Cardiac septum (tissue), 1 donor: ENCODE measurements at regions not wholly inside any gene's neighbourhood (a gene's known extent, or its start where the extent isn't known, plus 50 kb on each side); places are given as distances from the start of the nearest gene placed in this dataset.

Source experiments
- DNase-seq: peaks from one replicate; pipeline ENCODE4 v3.0.0-alpha.2; 2020; ENCODE audit warnings: low spot score
- intact Hi-C: fragments of 100-400 bp; cut with DNase I; formaldehyde crosslinking; loops from one replicate; pipeline ENCODE4 v1.14.0; 2022
- donor health status: DM: no; HTN: no; CAD: no.

GRCh38 chr4:96833831-96834230 lies 993.9 kb downstream of the PDHA2 start:
- intact Hi-C loops, result no loop called here
- no peak for DNase-seq

GRCh38 chr4:96835991-96836390 lies 996.1 kb downstream of the PDHA2 start:
- DNase-seq, result no peak

GRCh38 chr4:96839441-96839840 lies 999.5 kb downstream of the PDHA2 start:
- DNase-seq, result no peak
- intact Hi-C loops, result no loop called here

More at GRCh38 chr4:96835991-96836390, 996.1 kb downstream of the PDHA2 start:
- intact Hi-C loops, result no loop called here

- intact Hi-C loops, result no loop called here
- DNase-seq, result no peak
These were observed 1001.9 kb downstream of the PDHA2 start for GRCh38 chr4:96841801-96842200.

GRCh38 chr4:96844858-96845490 lies 1005.1 kb downstream of the PDHA2 start:
- intact Hi-C loops, result no loop called here
- no peak for DNase-seq

- no peak for DNase-seq
- intact Hi-C loops, result no loop called here
These were observed 1005.9 kb downstream of the PDHA2 start for GRCh38 chr4:96845819-96846218.

GRCh38 chr4:96874657-96875056 lies 1034.8 kb downstream of the PDHA2 start:
- intact Hi-C loops, result no loop called here
- DNase-seq, result no peak

GRCh38 chr4:96879527-96879926 lies 1039.6 kb downstream of the PDHA2 start:
- no peak for DNase-seq
- intact Hi-C loops, result no loop called here

GRCh38 chr4:96887857-96888256 lies 1048.0 kb downstream of the PDHA2 start:
- no peak for DNase-seq
- intact Hi-C loops, result no loop called here

- intact Hi-C loops, result no loop called here
- no peak for DNase-seq
These were observed 1054.7 kb downstream of the PDHA2 start for GRCh38 chr4:96894621-96895020.

- intact Hi-C loops, result no loop called here
- no peak for DNase-seq
These were observed 1055.9 kb downstream of the PDHA2 start for GRCh38 chr4:96895826-96896225.

- no peak for DNase-seq
- intact Hi-C loops, result no loop called here
These were observed 1072.8 kb downstream of the PDHA2 start for GRCh38 chr4:96912716-96913115.

GRCh38 chr4:96913441-96914080 lies 1073.7 kb downstream of the PDHA2 start:
- DNase-seq, result no peak
- intact Hi-C loops, result no loop called here

- intact Hi-C loops, result no loop called here
- no peak for DNase-seq
These were observed 1076.8 kb downstream of the PDHA2 start for GRCh38 chr4:96916711-96917110.

GRCh38 chr4:96936886-96937285 lies 1097.0 kb downstream of the PDHA2 start:
- DNase-seq, result no peak
- intact Hi-C loops, result no loop called here

GRCh38 chr4:96946552-96946951 lies 1106.7 kb downstream of the PDHA2 start:
- intact Hi-C loops, result no loop called here
- DNase-seq, result no peak

GRCh38 chr4:96952610-96953009 lies 1112.7 kb downstream of the PDHA2 start:
- DNase-seq, result no peak
- intact Hi-C loops, result no loop called here

GRCh38 chr4:96955226-96955625 lies 1115.3 kb downstream of the PDHA2 start:
- intact Hi-C loops, result no loop called here
- no peak for DNase-seq

- intact Hi-C loops, result no loop called here
- DNase-seq, result no peak
These were observed 1115.8 kb downstream of the PDHA2 start for GRCh38 chr4:96955691-96956090.

- no peak for DNase-seq
- intact Hi-C loops, result no loop called here
These were observed 1129.6 kb downstream of the PDHA2 start for GRCh38 chr4:96969455-96969854.

GRCh38 chr4:96972920-96973319 lies 1133.0 kb downstream of the PDHA2 start:
- intact Hi-C loops, result no loop called here
- DNase-seq, result no peak

- no peak for DNase-seq
- intact Hi-C loops, result no loop called here
These were observed 1134.4 kb downstream of the PDHA2 start for GRCh38 chr4:96974295-96974694.
